Testis (tissue), 2 donors: ENCODE measurements at regions not wholly inside any gene's neighbourhood (a gene's known extent, or its start where the extent isn't known, plus 50 kb on each side); places are given as distances from the start of the nearest gene placed in this dataset.

Source experiments
- DNase-seq: peaks from one replicate; pipeline ENCODE4 v3.0.0-alpha.2; 2019
- H3K27ac ChIP-seq, 2 donors: fragments of 200-600 bp; sonication (generic); one replicate each; pipeline ENCODE4 v1.5.1; 2019
- H3K27me3 ChIP-seq: fragments of 200-600 bp; sonication (generic); one replicate; pipeline ENCODE4 v1.5.1; 2019
- H3K36me3 ChIP-seq: fragments of 200-600 bp; sonication (generic); one replicate; pipeline ENCODE4 v1.5.1; 2017; ENCODE audit warnings: low read depth; ENCODE audit errors: missing control alignments
- H3K4me1 ChIP-seq: fragments of 200-600 bp; sonication (generic); one replicate; pipeline ENCODE4 v1.5.1; 2019
- H3K4me3 ChIP-seq, 2 donors: fragments of 200-600 bp; sonication (generic); one replicate each; pipeline ENCODE4 v1.5.1; 2017 to 2019
- H3K9me3 ChIP-seq: fragments of 200-600 bp; sonication (generic); one replicate; pipeline ENCODE4 v1.5.1; 2017
- CTCF ChIP-seq, 3 experiments: fragments of 450-650 bp in 2 of 3; fragments of 200-600 bp in 1 of 3; sonication (generic) in 1 of 3; IDR thresholded peaks; one replicate each; pipeline ENCODE4 v1.5.1; 2016 to 2019; ENCODE audit warnings: antibody characterized with exemption in 3 of 3, mild to moderate bottlenecking in 2 of 3, moderate library complexity in 1 of 3
- POLR2A ChIP-seq: fragments of 450-650 bp; IDR thresholded peaks from one replicate; pipeline ENCODE4 v1.6.1; 2017; ENCODE audit warnings: antibody characterized with exemption, mild to moderate bottlenecking, moderate library complexity
- WGBS, 2 donors: methylation state at CpG; one replicate each; pipeline ENCODE4 v1.1.5; 2018; 5-methylcytosine and 5-hydroxymethylcytosine counted together
- intact Hi-C: fragments of 100-400 bp; cut with DNase I; formaldehyde crosslinking; loops from one replicate; pipeline ENCODE4 v1.15.1; 2023; ENCODE audit warnings: low total_unique reads

- no peak for DNase-seq
Observed at GRCh38 chr15:94677202-94677790, 445.9 kb downstream of the MCTP2 start.

DNA sequence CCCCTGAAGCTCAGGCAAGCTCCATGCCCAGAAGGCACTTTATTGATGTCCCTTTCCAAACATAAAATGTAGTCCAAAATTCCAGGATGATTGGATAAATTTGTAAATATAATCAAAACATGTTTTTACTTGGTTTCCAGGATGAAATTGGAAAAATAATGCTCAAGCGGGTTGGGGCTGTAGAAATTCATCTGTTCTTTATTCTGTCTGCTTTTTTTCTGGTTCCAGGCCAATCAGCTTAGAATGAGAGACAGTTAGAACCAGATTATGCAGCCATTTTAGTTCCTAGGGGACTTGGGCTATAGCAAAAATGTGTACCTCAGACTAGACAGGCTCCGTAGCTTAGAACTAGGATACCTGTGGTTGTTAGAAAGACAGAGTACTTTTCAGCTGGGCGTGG, 450.8 kb downstream of the MCTP2 start:
- DNase-seq: no peak
- WGBS, 2 donors: 90 to 91% methylated on average over 3 of the region's 3 CpGs
- no peak for TF ChIP-seq CTCF (IDR thresholded peaks at IDR 0.05)
- H3K36me3 ChIP-seq: no peaks in the 10 kb centered on the region
- intact Hi-C loops: no loop called here
- H3K4me1 ChIP-seq: no peaks in the 10 kb centered on the region
- no peak overlapping the region for H3K4me3 ChIP-seq
- H3K9me3 ChIP-seq: no peaks in the 10 kb centered on the region
- no peaks in the 10 kb centered on the region for H3K27me3 ChIP-seq
- no peak overlapping the region for H3K27ac ChIP-seq

More at GRCh38 chr15:94677202-94677790, 445.9 kb downstream of the MCTP2 start:
- Histone ChIP-seq H3K27me3 (no peaks in the 10 kb centered on the region), H3K4me3 (no peak overlapping the region), H3K9me3 (no peaks in the 10 kb centered on the region), H3K36me3 (no peaks in the 10 kb centered on the region), H3K4me1 (peaks cover 3% of the 10 kb centered on the region), H3K27ac (no peak overlapping the region)
- TF ChIP-seq CTCF (IDR thresholded peaks at IDR 0.05): no peak
- no peak for TF ChIP-seq POLR2A
- 90 to 92% methylated on average over 9 of the region's 9 CpGs for WGBS, 2 donors
- intact Hi-C loops: no loop called here

DNA sequence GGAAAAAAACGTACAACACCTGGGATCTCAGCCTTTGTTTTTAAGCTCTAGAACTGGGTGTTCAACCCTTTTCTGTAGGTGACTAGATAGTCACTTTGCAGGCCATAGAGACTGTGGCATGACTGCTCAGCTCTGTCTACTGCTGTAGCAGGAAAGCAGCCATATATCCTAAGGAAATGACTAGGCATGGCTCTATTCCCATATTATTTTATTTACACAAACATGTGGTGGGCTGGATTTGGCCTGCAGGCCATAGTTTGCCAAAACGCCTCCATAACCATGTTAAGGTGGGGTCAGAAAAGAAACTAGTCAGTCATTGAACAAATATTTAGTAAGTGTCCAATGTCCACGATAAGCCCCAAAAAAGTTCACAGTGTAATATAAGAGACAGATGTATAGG, 452.5 kb downstream of the MCTP2 start:
- WGBS, 2 donors: 55 to 65% methylated on average over 3 of the region's 3 CpGs

DNA sequence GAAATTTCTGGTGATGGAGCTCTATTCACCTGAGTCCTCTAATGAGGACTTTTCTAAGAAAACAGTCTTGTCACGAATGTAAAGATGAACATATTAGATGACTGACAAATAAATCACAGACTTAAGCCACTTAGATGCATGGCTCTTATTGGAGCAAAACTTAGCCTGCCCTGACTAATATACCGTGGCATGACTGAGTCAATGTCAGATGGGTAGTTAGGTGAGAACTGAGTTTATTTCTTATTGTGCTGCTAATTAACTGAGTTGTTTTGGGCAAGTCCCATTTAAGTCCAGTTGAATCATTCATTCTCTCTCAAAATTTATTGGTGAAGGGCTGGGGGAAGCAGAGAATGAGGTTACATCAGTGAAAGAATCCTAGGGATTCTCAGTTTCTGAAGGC, 459.8 kb downstream of the MCTP2 start:
- H3K4me3 ChIP-seq: no peak overlapping the region
- intact Hi-C loops: no loop called here
- H3K9me3 ChIP-seq: no peaks in the 10 kb centered on the region
- no peaks in the 10 kb centered on the region for H3K27me3 ChIP-seq
- no peak for DNase-seq
- H3K4me1 ChIP-seq: no peaks in the 10 kb centered on the region
- no peak overlapping the region for H3K27ac ChIP-seq
- TF ChIP-seq CTCF (IDR thresholded peaks at IDR 0.05) (no peak), POLR2A (no peak)
- 92 to 94% methylated on average over 2 of the region's 2 CpGs for WGBS, 2 donors
- H3K36me3 ChIP-seq: no peaks in the 10 kb centered on the region

More for the DNA sequence above, 452.5 kb downstream of the MCTP2 start:
- Histone ChIP-seq H3K4me3 (no peak overlapping the region), H3K27me3 (no peaks in the 10 kb centered on the region), H3K4me1 (no peaks in the 10 kb centered on the region), H3K9me3 (no peaks in the 10 kb centered on the region), H3K36me3 (no peaks in the 10 kb centered on the region), H3K27ac (no peak overlapping the region)
- no peak for DNase-seq
- TF ChIP-seq CTCF (IDR thresholded peaks at IDR 0.05) (no peak), POLR2A (no peak)
- intact Hi-C loops: no loop called here

DNA sequence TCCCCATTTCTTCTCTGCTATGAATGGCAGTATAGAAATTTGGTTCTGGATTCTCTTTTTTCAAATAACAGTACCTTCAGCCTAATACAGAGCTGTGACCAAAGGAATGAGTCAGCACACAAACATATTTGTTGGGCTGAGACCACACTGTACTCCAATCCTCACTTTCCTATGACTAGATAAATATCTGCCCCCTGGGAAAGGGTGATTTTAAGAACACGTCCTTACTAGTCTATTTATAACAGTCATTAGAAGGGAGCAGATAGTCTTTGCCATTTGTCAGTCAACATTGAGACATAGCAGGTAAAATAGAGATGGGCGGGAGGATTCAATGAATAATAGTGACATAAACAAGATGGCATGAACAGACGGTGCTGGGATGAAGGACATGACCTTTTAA, 461.3 kb downstream of the MCTP2 start:
- DNase-seq: no peak
- Histone ChIP-seq H3K27me3 (no peaks in the 10 kb centered on the region), H3K9me3 (no peaks in the 10 kb centered on the region), H3K36me3 (no peaks in the 10 kb centered on the region), H3K27ac (no peak overlapping the region), H3K4me3 (no peak overlapping the region), H3K4me1 (no peaks in the 10 kb centered on the region)
- TF ChIP-seq POLR2A (no peak), CTCF (IDR thresholded peaks at IDR 0.05) (no peak)
- intact Hi-C loops: no loop called here
- 71 to 72% methylated on average over 3 of the region's 3 CpGs for WGBS, 2 donors
